NCI-H146 (cell line): ENCODE measurements at regions not wholly inside any gene's neighbourhood (a gene's known extent, or its start where the extent isn't known, plus 50 kb on each side); places are given as distances from the start of the nearest gene placed in this dataset.
A peak's percentile ranks its signal among the peaks of the same experiment; 100 is the strongest.
"Not testable (repeated sequence)": the region's sequence is repeated elsewhere in the genome, so short reads cannot be mapped to it uniquely, and the experiment has no call there.

Source experiments
- DNase-seq: peaks from one replicate; lab custom pipeline; 2025; lab: John Stamatoyannopoulos, UW

DNA sequence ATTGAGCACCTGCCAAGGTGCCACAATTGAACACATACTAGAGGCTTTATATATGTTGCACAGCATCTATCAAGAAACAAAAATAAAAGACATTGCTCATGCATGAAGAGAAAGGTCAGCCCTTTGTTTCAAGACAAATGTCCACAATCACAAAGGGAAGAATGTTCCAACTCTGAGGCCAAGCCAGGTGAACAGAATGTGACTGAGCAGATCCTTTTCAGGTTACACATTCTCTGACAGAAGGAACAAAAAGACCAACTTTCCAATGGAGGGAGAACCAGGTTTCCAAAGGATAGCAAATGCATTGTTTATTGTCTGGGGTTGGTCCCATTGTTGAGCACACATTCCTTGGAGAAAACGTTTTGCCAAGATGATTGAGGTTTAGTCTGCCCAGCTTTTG, 50.2 kb upstream of the FAM174B start:
- no peak for DNase-seq

DNA sequence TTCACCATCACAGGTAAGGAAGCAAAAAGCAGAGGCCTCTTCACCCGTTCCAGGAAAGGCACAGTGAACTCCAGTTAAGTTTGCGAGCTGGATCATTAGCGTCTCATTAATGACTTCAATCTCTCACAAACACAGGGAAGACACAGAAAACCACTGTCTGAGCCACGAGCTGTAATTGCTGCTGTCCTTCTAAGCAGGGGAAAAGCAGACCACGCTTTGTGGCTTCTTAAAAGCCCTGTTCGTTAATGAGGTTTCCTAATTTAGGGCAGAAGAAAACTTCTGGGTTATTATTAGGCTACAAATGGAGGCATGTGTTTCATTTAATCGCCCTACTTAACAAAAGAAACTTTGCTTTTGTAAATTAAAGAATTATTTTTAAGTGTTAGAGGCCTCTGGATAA, 50.6 kb upstream of the FAM174B start:
- no peak for DNase-seq

- DNase-seq = no peak
Observed at GRCh38 chr15:92707880-92708551, 52.4 kb upstream of the FAM174B start.

DNA sequence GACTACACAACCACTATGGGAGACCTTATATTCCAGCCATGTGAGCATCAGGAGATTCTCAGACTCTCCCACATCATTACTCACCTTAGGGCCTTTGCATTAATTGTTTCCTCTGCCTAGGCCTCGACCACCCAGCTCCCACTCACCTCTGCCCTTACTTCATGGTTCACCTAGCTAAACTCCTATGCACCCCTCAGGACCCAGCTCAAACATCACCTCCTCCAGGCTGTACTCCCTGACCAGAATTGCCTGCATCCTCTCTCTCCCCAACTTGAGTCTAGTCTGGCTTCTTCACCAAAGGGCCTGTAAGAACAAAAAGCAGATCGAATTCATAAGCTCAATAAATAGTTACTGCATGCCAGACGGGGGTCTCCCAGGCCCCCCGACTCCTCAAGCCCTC, 53.1 kb upstream of the FAM174B start:
- DNase-seq = no peak

GRCh38 chr15:92709110-92709790, 53.7 kb upstream of the FAM174B start:
- DNase-seq = no peak

DNA sequence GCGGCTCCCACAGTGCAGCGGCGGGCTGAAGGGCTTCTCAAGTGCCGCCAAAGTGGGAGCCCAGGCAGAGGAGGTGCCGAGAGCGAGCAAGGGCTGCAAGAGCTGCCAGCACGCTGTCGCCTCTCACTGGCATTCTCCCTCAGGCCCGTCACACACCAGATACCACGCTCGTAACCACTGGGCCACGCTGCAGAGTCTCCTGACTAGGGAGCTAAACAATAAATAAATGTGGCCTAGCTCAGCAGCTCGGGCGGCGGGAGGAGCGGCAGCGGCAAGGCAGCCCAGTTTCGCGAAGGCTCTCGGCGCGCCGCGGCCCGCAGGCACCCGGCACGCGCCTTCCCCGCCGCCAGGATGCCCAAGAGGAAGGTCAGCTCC, 55.9 kb upstream of the FAM174B start:
- DNase-seq = no peak

- DNase-seq = peak; percentile 49
Observed at GRCh38 chr15:92714077-92714476, 58.5 kb upstream of the FAM174B start.

DNA sequence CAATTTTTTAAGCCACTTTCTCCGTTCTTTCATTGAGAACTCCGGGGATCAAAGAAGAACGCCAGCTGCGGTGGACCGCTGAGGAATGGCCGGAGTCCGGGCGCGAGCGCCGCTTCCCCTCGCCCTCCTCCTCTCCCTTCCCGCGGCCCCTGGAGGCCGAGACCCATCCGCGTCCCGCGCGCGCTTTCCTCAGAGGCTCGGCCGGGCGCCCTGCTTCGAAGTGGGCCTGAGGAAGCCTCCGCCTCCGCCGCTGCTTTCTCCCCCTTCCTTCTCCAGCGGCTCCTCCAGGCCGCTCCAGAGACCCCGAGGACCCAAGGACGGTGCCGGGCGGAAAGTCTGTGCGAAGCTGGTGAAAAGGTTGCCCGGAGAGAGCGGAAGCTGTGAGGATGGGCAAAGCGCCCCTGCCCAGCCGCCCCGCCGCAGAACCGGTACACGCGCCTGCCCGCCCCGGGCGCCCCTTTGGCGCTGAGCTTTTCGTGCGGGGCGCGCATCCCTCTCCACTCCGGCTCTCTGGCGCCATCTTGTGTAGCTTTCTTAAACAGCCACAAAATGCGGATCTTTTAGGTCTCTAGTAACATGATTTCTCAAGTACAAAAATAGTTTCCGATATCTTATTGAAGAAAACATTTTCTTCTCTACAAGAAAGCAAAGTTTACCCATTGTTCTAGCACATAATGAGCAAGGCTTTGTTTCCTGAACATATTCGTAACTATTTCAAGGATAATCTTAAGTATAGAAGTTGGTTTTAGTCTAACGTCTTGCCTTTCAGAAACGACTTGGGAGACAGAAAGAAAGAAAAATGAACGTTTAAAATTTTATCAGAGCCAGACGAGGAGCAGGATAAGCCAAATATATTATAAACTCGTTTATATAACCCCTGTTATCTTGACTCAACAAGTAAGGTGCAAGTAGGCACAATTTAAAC, 59.2 kb upstream of the FAM174B start:
- peak; percentile 71 for DNase-seq

DNA sequence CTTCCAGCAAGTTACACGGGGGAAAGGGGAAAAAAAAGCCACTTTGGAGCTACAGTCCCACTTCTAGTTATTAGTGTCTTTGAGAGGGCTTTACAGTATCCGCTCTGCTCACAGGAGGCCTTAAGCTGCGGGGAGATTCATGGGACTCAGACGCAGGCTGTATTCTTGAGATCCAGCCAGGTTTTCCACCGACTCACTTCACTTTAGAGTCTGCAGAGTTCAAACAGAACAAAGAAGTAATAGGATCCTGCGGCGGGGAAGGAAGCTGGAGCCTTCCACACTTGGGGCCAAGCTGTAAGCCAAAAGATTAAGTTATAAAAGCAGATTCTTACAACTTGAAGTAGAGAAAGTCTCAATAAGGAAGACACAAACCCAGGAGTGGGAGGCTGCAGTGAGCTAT, 60.2 kb upstream of the FAM174B start:
- no peak for DNase-seq

GRCh38 chr15:92719021-92719420, 63.4 kb upstream of the FAM174B start:
- no peak for DNase-seq

DNA sequence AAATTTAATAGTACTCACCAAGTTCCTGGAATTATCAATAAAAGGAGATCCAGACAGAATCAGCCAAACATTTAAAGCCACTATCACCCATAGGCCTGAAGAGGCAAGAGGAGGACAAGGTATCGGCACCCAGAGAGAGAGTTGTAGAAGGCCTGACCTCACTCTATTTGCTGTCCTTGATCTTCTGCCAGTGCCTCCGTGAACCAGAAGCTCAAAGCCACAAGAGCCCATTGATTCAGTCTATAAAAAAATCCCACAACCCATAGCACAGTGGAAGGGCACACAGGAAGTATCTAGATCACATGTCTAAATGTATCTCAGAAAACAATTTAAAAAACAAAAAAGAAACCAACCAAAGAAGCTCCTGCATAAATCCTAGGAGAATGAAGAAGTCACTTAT, 68.6 kb upstream of the FAM174B start:
- no peak for DNase-seq

GRCh38 chr15:92725171-92725570, 69.6 kb upstream of the FAM174B start:
- no peak for DNase-seq

- no peak for DNase-seq
Observed at GRCh38 chr15:92728266-92728665, 72.7 kb upstream of the FAM174B start.

- peak; percentile 70 for DNase-seq
Observed at GRCh38 chr15:92733090-92733933, 77.7 kb upstream of the FAM174B start.

- DNase-seq = no peak
Observed at GRCh38 chr15:92733934-92734521, 78.5 kb upstream of the FAM174B start.

GRCh38 chr15:92739246-92739645, 83.7 kb upstream of the FAM174B start:
- not testable (repeated sequence) for DNase-seq

GRCh38 chr15:92745845-92746271, 90.3 kb upstream of the FAM174B start:
- no peak for DNase-seq

GRCh38 chr15:92747047-92747446, 91.5 kb upstream of the FAM174B start:
- DNase-seq = no peak

GRCh38 chr15:92749216-92749615, 93.6 kb upstream of the FAM174B start:
- no peak for DNase-seq

DNA sequence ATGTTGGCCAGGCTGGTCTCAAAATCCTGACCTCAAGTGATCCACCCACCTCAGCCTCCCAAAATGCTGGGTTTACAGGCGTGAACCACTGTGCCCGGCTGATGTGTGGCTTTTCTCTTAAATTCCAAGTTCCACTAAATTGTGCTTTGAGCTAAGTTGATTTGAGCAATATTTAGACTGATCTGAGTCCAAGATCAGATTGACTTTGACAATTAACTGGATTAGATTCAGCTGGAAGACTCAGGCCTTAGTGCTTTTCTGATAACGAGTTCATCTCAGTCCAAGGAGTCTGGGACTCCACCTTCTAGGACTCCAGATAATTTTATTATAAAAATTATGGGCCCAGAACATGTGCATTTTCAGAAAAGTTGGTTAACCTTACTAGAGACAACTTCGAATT, 94.4 kb upstream of the FAM174B start:
- DNase-seq = no peak

DNA sequence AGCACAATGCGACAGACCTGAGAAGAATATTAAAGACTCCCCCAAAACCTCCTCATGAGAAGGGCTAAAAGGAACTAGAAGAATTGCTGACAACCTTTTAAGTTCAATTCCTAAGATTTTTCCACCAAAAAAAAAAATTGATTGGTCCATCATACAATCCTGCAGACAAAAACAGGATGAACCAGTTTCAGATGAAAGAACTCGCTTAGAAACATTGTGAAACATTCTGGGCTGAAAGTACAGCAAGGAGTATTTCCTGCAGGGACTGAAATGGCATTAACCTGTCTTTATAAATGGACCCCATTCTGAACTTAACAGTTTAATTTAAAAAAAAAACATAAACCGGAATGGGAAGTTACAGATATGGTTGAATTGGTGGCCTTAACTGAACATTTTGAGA, 96.0 kb upstream of the FAM174B start:
- no peak for DNase-seq

GRCh38 chr15:92753591-92753990, 98.0 kb upstream of the FAM174B start:
- DNase-seq = no peak
